ENCODE measurements at regions not wholly inside any gene's neighbourhood (a gene's known extent, or its start where the extent isn't known, plus 50 kb on each side); places are given as distances from the start of the nearest gene placed in this dataset.

- FAIRE-seq: no peak
- POLR2A ChIA-PET: interaction anchor here (0.6 to 1.2 kb wide), 2 partner anchors 10 to 547 kb away, joined by 3 to 4 read pairs; no protein-coding TSS in a partner anchor
Observed at GRCh38 chr3:48069339-48069738, 53.1 kb upstream of the MAP4 start.

More at GRCh38 chr3:48069339-48069738, 53.1 kb upstream of the MAP4 start:
- CTCF ChIA-PET (ENCODE audit: low intra/inter-chr PET ratio): no interaction called here
- TF ChIP-seq NBN (IDR thresholded peaks at IDR 0.05; ENCODE audit: low read depth): no peak
- no peak for TF ChIP-seq HIVEP1 (CRISPR knock-in tag; IDR thresholded peaks at IDR 0.05)
- TF ChIP-seq CEBPG (CRISPR knock-in tag; IDR thresholded peaks at IDR 0.05): peak; percentile 52; the same call in 1 of the 2 replicates
- peak in 1 of 2 experiments; percentile 59; a peak in 1 of 4 replicates for TF ChIP-seq CEBPG (tag; conservative IDR thresholded peaks at IDR 0.05 in 1 of 2, IDR thresholded peaks at IDR 0.05 in 1 of 2)
- TF ChIP-seq ATF4 (CRISPR knock-in tag; IDR thresholded peaks at IDR 0.05): no peak
- TF ChIP-seq ZBTB43 (CRISPR knock-in tag; IDR thresholded peaks at IDR 0.05): no peak
- TF ChIP-seq MYC (IDR thresholded peaks at IDR 0.05; ENCODE audit: low read depth, low read length): 0 out of 2 replicates have a peak, but pooled peaks have one; percentile 14
- TF ChIP-seq MYC (CRISPR knock-in tag; IDR thresholded peaks at IDR 0.05; ENCODE audit: borderline replicate concordance, low read depth): no peak
- TF ChIP-seq ATF3 (IDR thresholded peaks at IDR 0.05): peak; percentile 27; the same call in 1 of the 2 replicates
- TF ChIP-seq ATF3 (CRISPR knock-in tag; conservative IDR thresholded peaks at IDR 0.05): no peak
- H4K20me1 ChIP-seq (replicated peaks; ENCODE audit: control insufficient read depth, insufficient read depth, low read length): no peaks in the 10 kb centered on the region; the same call in 1 of the 2 replicates
- intact Hi-C loops (cut with micrococcal nuclease): no loop called here
- H3K4me2 ChIP-seq (ENCODE audit: insufficient read depth, low read length): no peak overlapping the region
- H3K27ac ChIP-seq (ENCODE audit: extremely low read depth, low read depth, low read length): no peak overlapping the region
- H3K9ac ChIP-seq (ENCODE audit: insufficient read depth in 1 of 2, low read depth in 2 of 2, low read length in 2 of 2): no peak overlapping the region
- no peak overlapping the region for H2AFZ ChIP-seq (ENCODE audit: low read depth, low read length)
- no peaks in the 10 kb centered on the region for H3K27me3 ChIP-seq (ENCODE audit: control insufficient read depth in 2 of 2, insufficient read depth in 2 of 2, low read length in 2 of 2)
- ATAC-seq: peak; percentile 71
- H3K9me1 ChIP-seq (ENCODE audit: control insufficient read depth, insufficient read depth, low read length): no peaks in the 10 kb centered on the region
- no peaks in the 10 kb centered on the region for H3K9me3 ChIP-seq (replicated peaks; ENCODE audit: control insufficient read depth, insufficient read depth, low read depth, low read length)
- DNase-seq (ENCODE audit: extremely low read depth in 1 of 4, low spot score in 3 of 4): no peak
- H3K79me2 ChIP-seq (ENCODE audit: control insufficient read depth, insufficient read depth, low read length): peaks cover 77% of the 10 kb centered on the region
- H3K4me3 ChIP-seq: no peak overlapping the region
- H3K36me3 ChIP-seq (ENCODE audit: control insufficient read depth, insufficient read depth, low read length): peaks cover 17% of the 10 kb centered on the region; the same call in 2 of the 3 replicates
- in situ Hi-C loops (cut with MboI): no loop called here
- no TSS peak for BruUV-seq (replicated peaks)
- peaks cover 0 to 4% of the 10 kb centered on the region in 2 experiments; a peak in 2 of 5 replicates for H3K4me1 ChIP-seq (replicated peaks in 1 of 2; ENCODE audit: control insufficient read depth in 2 of 2, insufficient read depth in 2 of 2, low read length in 2 of 2)
